Stimulated activated CD8-positive, alpha-beta memory T cell treated with anti-CD3 and anti-CD28 coated beads, Interleukin-12 subunit alpha, Interleukin-12 subunit beta, amount 100 ng/mL, for 4 hours (primary cell): ENCODE measurements at regions not wholly inside any gene's neighbourhood (a gene's known extent, or its start where the extent isn't known, plus 50 kb on each side); places are given as distances from the start of the nearest gene placed in this dataset.

Source experiments
- DNase-seq: peaks from one replicate; pipeline ENCODE4 v3.0.0-alpha.2; 2020; ENCODE audit warnings: low read depth

- no peak for DNase-seq
Observed at GRCh38 chr21:27817902-27818623, 851.2 kb upstream of the ADAMTS5 start.

- no peak for DNase-seq
Observed at GRCh38 chr21:27817074-27817473, 850.2 kb upstream of the ADAMTS5 start.

- no peak for DNase-seq
Observed at GRCh38 chr21:27816301-27816700, 849.4 kb upstream of the ADAMTS5 start.

- DNase-seq: no peak
Observed at GRCh38 chr21:27814226-27814625, 847.3 kb upstream of the ADAMTS5 start.

- DNase-seq: no peak
Observed at GRCh38 chr21:27813750-27814149, 846.9 kb upstream of the ADAMTS5 start.

GRCh38 chr21:27813344-27813743 lies 846.5 kb upstream of the ADAMTS5 start:
- no peak for DNase-seq

- DNase-seq: no peak
Observed at GRCh38 chr21:27812279-27812678, 845.4 kb upstream of the ADAMTS5 start.

- no peak for DNase-seq
Observed at GRCh38 chr21:27808923-27809322, 842.0 kb upstream of the ADAMTS5 start.

- no peak for DNase-seq
Observed at GRCh38 chr21:27807596-27807995, 840.7 kb upstream of the ADAMTS5 start.

- no peak for DNase-seq
Observed at GRCh38 chr21:27806281-27806680, 839.4 kb upstream of the ADAMTS5 start.

GRCh38 chr21:27805696-27806095 lies 838.8 kb upstream of the ADAMTS5 start:
- no peak for DNase-seq

GRCh38 chr21:27804515-27804914 lies 837.6 kb upstream of the ADAMTS5 start:
- no peak for DNase-seq

GRCh38 chr21:27803571-27803970 lies 836.7 kb upstream of the ADAMTS5 start:
- no peak for DNase-seq

- DNase-seq: no peak
Observed at GRCh38 chr21:27802816-27803475, 836.1 kb upstream of the ADAMTS5 start.

- no peak for DNase-seq
Observed at GRCh38 chr21:27799861-27800260, 833.0 kb upstream of the ADAMTS5 start.

GRCh38 chr21:27796106-27796505 lies 829.2 kb upstream of the ADAMTS5 start:
- DNase-seq: no peak

- DNase-seq: no peak
Observed at GRCh38 chr21:27795418-27795817, 828.5 kb upstream of the ADAMTS5 start.

GRCh38 chr21:27793901-27794300 lies 827.0 kb upstream of the ADAMTS5 start:
- DNase-seq: no peak

- no peak for DNase-seq
Observed at GRCh38 chr21:27787046-27787445, 820.2 kb upstream of the ADAMTS5 start.

GRCh38 chr21:27779606-27780005 lies 812.7 kb upstream of the ADAMTS5 start:
- no peak for DNase-seq

GRCh38 chr21:27776925-27777553 lies 810.2 kb upstream of the ADAMTS5 start:
- no peak for DNase-seq

- no peak for DNase-seq
Observed at GRCh38 chr21:27772816-27773215, 805.9 kb upstream of the ADAMTS5 start.

- no peak for DNase-seq
Observed at GRCh38 chr21:27771938-27772483, 805.1 kb upstream of the ADAMTS5 start.
